ENCODE measurements at regions not wholly inside any gene's neighbourhood (a gene's known extent, or its start where the extent isn't known, plus 50 kb on each side); places are given as distances from the start of the nearest gene placed in this dataset.
A peak's percentile ranks its signal among the peaks of the same experiment; 100 is the strongest.

DNA sequence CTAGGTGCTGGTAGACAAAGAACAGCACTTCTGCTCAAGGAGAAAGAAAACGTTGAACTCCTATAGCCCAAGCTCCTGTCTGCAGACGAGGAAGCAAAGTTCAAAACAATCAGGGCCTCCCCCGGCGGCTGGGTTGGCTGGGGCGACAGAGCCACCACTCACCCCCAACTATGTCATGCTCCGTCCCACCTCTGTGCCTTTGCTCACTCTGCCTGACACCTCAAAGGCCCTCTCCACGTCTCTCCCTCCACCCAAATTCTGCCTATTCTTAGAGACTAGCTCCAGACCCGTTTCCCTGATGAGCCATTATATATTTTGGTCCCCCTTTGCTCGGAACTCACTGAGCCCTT lies 304.3 kb downstream of the TLE3 start:
- DNase-seq (ENCODE audit: low read depth): no peak

DNA sequence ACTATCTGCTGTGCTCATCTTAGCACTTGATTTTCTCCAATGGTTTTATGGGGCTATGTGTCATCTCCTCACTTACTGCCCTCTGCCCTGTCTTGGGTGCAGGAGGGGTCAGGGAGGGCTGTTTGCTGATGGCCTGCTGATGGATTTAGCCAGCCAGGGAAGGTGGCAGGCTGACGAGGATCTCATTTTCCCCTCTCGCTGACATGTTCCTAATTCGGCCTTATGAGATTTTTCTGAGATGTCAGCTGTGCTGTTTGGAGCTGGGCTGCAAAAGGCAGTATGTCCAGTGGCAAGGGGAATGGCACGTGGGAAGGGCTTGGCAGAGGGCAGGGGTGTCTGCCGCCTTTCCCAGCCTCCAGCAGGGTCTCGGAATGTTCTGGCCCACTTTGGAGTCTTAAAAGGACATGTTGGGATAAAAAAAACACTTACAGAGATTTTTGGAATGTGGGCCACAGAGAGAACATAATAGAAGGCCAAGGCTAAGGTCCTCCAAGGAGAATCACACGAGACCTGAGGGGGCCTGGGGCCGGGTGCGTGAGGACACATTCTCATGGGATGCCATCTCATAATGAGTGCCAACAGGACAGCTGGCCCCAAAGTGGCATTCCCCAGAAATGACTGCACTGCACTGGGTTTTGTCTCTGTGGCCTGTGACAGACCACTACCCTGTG lies 303.8 kb downstream of the TLE3 start:
- no peak for DNase-seq (ENCODE audit: low read depth)

DNA sequence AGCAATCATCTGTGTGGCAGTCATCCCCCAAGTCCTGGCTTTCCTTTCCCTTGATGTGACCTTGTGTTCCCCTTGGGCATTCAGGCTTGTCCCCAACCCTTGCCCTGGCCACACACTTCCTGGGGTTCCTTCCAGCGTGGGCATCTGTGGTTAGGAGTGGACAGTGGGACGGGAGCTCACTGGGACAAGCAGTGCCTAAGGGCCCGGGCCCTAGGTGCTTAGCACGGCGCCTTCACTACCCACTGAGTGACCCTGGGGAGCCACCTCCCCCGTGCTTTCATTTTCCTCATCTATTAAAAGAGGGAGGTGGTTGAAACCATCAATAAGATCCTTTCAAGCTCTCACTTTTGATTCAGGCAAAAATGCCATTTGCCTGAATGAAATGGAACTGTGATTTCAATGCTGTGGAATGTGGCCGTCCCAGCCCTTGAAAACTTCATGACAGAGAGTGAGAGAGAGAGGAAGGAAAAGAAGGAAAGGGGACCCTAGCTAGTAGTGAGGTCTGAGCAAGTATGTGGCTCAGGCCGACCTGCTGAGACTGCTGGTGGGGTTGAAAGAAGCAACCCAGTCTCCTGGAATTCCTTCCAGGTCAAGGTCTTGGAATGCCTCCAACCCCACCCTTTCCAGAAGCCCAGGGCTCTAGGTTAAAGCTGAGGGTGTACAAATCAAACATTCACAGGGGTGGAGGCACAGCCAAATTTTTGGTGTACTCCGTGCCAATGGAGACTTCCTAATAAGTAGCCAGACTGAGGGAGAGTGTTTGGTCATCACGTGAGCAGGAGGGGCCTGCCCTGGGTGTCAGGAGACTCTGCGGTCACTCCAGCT lies 302.9 kb downstream of the TLE3 start:
- DNase-seq (ENCODE audit: low read depth): no peak

DNA sequence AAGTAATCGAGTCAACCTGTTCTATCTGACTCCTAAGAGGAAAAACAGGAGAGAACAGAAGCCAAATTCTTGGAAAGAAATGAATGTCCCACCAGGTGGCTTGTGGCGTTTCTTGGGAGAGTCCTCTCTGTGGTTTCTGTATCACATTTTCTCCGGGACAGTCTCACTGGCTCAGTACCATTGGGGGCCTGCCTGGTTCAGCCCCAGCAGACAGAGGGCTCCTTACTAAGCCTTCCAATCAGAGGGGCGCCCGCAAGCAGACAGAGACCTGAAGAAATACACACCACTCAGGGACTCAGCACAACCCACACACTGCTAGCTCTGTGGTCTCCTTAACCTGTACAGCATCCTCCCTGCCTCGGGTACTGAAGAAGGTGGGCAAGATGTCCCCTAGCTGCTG lies 302.1 kb downstream of the TLE3 start:
- no peak for DNase-seq (ENCODE audit: low read depth)

DNA sequence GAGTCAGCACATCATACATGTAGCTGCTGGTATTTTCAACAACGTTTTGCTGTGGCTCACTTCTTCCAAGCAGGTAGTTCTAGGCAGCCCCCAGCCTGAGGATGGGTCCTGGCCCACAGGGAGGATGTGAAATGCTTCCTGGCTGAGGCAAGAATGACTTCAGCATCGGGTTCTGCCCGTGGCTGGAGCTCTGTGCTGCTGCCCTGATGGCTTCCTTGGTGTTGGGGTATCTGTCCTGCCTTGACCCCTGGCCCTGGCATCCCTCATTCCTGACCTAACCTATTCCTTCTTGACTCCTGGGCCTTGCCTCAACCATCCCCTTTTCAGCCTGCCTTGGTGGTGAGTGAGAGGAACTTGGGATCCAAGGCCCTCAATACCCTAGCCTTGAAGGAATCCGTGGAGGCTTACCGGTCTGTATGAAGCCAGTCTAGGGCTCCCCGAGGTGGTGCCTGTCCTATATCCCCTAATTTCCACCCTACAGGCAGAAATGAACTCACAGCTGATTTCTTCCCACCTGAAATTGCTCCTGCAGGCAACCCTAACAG lies 300.6 kb downstream of the TLE3 start:
- no peak for DNase-seq (ENCODE audit: low read depth)

DNA sequence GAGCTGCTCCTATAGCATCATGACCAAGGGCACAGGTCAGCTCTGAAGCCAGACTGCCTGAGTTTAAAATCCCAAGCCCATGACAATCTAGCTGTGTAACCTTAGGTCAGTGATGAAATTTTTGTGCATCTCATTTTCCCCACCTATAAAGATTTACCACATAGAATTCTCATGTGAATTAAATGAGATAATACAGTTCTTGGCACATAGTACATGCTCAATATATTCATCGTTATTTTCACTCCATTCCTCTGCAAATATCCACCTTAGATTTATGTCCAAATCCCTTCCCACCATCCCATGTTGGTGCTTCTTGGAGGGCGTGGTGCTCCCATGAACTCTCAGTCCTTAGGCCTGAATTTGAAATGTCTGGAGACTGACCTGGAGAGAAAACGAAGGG lies 300.1 kb downstream of the TLE3 start:
- no peak for DNase-seq (ENCODE audit: low read depth)

DNA sequence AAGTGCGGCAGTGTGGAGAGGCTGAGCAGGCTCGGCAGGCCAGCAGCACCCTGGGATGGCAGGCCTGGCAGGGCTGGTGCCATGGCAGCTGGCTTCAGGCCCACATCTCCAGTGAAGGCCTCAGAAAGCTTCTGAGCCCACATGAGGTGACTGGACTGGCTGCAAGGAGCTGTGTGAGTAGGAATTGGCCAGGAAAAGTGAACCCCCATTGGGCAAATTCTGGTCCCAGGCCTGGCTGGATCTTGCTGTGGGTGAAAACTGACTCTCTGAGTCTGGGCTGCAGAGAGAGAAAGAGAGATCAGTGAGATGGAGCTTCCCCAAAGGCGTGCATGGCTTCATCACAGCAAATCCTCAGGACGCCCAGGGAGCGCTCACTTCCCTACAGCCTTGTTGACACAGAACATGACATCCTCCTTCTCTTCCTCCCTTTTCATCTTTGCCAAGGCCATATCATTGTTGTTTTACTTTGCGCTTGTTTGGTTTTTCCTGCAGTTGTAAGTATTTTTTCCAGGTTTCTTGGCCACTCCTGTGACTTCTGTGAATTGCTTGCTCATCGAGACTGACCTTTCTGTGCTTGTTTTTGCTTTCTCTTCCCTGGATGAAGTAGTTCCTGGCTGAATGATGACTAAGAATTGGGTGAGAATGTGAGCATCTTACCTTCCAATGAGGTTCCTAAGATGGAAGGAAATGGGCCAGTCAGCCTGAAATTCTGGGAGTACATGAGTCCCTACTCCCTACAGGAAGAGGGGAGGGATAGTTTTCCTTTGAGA lies 299.1 kb downstream of the TLE3 start:
- no peak for DNase-seq (ENCODE audit: low read depth)

DNA sequence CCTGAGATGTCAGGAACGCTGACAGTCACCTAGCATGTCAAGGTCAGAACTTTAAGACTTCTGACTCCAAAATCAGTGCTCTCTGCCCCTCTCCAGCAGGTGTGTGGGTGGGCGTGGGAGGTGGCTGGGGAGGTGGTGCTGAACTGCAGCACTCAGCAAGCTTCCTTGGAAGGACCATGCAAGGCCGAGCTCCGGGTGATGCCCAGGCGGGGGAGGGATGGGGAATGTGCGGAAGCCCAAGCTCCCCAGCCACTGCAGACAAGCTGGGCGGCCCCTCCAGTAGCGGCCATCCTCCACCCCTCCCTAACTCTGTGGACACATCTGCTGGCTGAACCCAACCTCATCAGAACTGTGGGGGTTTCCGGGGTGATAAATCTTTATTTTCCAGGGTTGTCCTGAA lies 296.6 kb downstream of the TLE3 start:
- no peak for DNase-seq (ENCODE audit: low read depth)

DNA sequence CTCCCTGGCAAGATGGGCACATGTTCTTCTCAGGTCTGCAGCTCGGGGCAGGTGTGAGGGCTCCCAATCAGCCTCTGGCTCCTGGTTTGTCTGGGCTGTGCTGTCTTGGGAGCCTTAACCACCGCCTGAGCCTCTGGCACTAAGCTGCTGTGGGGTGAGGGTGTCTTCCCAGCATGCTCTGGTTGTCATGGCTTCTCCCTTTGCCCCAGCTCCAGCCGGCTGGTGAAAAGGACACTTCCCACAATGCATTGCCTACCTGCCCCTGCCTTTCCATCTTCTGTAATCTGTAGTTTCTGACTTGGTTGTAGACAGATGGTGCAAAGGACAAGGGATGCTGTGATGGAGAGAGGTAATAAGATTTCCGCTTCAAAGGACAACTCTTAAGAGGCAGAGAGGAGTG lies 295.3 kb downstream of the TLE3 start:
- no peak for DNase-seq (ENCODE audit: low read depth)

DNA sequence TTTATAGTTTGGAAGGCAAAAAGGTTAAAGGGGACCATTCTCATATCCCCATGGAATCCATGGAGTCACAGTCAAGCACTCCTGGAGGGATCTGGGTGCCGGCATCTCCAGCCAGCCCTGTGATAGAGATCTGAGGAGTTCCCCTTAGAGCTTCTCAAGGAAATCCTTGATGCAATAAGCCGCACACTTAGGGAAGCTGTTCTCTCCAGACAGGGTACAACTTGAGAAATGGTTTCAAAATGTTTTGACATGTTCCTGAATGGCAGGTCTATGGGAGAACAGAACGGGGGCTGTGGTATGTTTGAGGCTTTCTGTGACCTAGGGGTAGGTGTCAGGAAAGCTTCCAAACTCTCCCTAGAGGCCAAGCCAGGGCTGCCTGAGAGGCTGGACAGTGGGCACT lies 292.9 kb downstream of the TLE3 start:
- no peak for DNase-seq (ENCODE audit: low read depth)

DNA sequence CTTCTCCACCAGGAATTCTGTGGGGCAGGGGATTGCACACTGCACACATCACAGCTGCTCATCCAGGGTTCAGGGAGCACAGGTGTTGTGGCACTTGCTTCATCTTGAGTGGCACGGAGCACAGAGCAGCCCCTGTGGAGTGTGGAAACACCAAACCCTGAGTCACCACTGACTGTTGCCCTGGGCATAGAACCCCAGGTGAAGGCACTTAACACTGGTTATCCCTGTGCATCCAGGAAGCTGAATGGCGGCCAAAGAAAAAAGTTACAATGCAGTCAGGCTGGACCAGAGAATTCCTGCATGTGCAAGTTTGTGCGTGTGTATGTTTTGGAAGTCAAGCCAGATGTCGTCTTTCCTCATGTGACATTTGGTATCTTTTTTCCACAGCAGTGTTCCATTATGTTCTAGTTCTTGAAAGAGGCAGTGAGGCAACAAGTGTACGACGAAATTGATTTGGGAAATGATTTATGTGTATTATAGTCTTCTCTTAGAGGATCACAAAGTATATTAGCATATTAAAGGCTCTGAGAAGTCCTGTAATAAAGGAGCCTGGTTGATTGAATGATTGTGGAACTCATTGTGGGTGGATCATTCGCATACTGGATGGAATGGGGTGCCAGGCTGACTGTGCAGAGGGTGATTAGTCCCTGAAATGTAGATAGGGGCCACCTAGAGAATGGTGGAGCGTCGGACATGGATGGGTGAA lies 292.3 kb downstream of the TLE3 start:
- DNase-seq (ENCODE audit: low read depth): no peak

DNA sequence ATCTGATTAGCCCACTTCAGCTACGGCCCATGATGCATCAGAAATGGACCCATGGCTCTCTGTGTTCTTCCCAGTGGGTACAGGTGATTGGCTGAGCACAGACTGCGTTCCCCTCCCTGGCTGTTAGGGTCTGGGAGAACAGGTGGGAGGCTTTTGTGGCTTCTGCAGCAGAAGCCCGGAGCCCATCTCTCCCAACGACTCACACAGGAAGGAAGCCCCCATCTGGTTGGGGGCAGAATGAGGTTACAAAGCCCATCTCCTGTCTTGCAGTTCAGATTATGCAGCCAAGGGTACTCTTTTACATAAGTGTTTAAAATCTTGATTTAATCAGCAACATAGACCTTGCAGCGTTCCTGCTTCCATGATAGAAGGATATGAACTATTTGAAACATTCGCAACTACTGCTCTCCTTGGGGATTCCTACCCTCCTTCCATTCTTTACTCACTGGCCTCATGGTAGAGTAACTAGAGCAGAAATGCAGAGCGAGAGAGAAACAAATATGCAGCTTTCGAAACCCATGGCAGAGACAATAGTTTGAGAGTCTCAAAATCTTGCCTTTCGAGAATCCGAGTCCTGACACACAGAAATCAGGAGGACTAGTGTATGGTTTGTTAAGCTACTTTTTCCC lies 291.3 kb downstream of the TLE3 start:
- peak; percentile 29 for DNase-seq (ENCODE audit: low read depth)

DNA sequence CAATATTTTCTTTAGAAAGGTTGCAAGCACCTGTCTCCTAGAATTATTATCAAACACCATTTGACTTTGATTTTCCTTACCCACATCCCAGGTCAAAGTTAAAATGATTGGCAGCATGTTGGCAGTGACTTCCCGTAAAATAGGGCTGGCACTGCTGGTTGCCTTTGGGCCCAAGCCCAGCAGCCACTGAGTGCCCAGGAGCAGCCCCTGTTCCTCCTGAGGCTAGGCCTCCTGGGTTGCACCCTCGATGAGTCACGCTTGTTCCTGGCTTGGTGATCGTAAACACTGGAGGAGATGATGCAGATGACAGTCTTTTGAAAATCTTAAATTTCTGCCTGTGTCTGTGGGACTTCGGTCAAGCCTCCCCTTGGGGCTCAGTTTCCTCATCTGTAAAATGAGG lies 290.0 kb downstream of the TLE3 start:
- DNase-seq (ENCODE audit: low read depth): no peak

DNA sequence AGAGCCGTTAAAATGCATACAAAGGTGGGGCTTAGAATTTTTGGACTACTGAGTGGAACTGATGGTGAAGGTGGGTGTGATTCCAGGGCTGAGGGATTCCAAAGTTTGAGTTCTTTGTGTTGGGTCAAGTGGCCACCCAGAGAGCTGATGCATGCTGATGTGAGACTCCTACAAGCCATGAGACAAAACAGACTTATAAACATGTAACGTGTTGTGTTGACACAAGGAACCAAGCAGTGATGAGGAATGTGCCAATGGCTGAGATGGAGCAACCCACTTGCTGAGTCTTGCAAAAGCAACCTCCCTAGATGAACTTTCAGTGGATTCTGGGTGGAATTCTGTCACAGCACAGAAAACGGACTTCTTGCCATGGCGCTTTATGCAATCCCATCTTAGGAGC lies 289.0 kb downstream of the TLE3 start:
- no peak for DNase-seq (ENCODE audit: low read depth)

DNA sequence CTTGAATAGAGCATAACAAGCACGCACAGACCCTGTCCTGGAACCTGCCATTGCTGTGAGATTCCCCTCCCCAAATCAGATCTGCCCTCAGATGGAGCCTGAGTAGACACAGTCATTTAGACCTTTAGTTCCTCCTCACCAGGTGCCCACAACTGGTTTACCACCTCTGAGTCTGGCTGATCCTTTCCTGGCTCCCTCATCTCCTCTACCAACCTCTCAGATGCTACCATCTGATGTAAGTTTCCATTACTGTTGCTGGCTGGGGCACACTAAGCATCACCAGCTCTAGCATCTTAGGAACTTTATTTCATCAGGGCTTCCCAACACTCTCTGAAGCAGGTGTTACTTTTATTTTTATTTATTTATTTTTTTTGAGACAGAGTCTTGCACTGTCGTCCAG lies 288.3 kb downstream of the TLE3 start:
- no peak for DNase-seq (ENCODE audit: low read depth)

DNA sequence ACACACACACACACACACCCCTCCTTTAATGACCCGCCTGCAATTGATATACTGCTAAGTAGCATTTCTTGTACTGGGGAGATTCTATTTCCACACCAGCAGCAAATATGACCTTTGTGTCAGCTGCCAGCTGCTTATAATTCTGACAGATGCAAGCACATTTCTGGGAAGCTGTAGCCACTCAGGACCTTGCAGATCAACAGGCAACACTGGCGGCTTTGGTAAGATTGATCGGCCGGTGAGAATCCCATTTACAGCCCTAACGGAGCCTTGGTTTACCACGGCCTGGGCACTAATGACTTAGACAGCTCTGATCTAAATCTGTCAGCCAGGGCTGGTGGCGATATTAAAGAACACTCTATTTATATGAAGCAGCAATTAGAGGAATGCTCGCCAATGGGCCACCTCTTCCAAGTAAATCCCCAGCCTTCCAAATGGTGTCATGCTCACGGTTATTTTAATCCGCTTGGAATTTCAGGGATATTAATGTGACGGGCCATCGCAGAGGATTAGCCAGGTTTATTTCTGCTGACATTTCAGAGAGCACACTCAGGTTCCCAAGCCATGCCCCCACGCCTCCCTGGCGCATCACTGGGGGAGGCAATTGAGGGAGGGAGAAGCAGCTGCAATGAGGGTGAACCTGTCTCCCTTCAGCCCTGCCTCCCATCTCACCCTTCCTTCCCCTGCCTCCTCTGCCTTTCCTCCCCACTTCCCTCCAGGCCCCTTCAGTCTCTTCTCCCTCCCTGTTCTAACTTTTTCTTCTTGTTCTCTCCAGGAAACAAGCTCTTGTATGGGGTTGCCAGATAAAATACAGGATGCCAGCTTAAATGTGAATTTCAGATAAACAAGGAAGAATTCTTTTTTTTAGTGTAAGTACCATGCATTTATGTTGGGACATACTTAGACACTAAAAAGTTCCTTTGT lies 287.0 kb downstream of the TLE3 start:
- peak; percentile 8 for DNase-seq (ENCODE audit: low read depth)

DNA sequence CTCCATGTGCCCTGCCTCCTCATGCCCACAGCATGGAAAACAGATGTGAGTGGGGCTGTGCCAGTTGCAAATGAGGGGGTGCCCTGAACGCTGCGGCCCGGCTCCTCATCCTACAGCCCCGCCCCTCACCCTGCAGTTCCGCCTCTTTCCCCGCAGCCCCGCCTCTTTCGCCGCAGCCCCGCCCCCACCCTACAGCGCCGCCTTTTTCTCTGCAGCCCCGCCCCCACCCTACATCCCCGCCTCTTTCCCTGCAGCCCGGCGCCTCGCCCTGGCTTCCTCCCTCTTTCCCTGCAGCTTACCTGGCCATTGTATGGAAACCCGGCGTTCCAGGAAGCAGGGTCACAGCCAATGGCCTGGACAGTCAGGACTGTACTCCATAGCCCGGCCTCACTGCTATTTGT lies 284.9 kb downstream of the TLE3 start:
- no peak for DNase-seq (ENCODE audit: low read depth)

DNA sequence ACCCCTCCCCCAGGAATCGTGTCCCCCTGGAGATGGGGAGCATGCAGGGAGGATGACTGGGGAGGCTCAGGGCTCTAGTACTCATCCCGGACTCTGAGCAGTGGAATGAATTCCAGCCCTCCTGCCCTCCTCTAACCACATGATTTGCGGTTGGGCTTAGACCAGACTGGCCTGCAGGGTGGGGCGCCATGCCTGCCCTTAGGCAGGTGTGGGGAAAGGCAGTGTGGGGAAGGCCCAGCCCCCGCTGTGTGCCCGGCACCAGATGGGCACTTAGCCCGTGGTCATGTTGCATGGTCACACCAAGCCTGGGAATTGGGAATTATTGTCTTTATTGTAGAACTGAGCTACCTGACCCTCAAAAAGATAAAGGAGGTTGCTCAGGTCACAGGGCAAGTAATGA lies 283.8 kb downstream of the TLE3 start:
- no peak for DNase-seq (ENCODE audit: low read depth)

DNA sequence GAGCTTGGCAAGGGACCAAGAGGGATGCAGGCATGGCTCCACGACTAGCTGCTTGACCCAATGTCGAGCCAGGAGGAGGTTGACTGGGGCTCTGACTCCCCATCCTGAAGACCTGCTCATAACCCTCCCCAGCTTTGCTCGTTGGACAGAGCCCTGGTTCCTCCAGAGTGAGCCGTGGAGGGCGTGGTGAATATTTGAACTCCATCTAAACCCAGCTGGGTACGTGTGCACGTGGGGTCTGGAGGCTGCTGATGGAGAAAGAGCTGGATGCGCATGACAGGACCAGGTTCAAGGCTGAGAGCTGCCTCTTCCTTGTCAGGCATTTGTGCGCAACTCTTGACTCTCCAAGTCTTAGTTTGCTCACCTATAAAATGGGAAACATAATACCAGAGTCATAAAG lies 282.8 kb downstream of the TLE3 start:
- DNase-seq (ENCODE audit: low read depth): no peak

DNA sequence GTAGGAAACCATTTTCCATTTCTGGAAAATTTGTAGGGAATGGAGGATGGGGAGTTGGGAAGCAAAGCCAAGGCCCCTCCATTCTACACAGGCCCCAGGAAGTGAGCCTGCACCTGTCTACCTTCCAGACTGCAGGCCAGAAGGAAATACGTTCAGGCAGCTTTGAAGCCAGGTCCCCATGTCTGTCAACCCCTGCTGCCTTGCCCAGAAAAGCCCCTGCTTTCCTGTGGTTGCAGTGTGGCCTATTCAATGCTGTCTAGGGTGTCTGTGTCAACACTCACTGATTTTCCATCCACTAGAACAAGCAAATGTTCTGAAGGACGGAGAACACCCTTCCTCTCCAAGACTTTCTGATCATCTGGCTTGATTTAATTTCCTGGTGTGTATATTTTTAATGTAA lies 281.9 kb downstream of the TLE3 start:
- no peak for DNase-seq (ENCODE audit: low read depth)

DNA sequence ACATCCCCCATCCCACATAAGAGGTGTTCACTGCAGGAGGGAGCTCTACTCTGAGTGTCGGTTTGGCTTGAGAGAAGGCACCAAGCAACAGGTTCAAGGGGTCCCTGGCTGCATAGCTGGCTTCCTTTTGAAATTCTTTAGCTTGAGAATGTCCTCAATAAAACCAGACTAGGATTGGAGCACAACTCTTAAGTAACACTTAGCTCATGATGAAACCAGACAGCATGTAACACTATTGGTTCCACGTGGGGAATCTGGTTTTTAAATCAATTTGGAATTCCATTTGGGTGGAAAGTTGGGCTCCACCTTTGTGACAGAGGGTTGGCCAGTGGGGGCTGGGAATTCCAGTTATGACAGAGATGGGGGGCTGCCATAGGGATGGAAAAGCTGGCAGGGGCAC lies 281.2 kb downstream of the TLE3 start:
- DNase-seq (ENCODE audit: low read depth): no peak

All from CMK (cell line).